HUDEP-2 (cell line): ENCODE measurements at regions not wholly inside any gene's neighbourhood (a gene's known extent, or its start where the extent isn't known, plus 50 kb on each side); places are given as distances from the start of the nearest gene placed in this dataset.
"Not testable (repeated sequence)": the region's sequence is repeated elsewhere in the genome, so short reads cannot be mapped to it uniquely, and the experiment has no call there.

Experiments
- DNase-seq, 76 experiments: peaks; one replicate each; lab custom pipeline; 2025; ENCODE audit not compliant: unreplicated experiment in 76 of 76; lab: John Stamatoyannopoulos, UW

DNA sequence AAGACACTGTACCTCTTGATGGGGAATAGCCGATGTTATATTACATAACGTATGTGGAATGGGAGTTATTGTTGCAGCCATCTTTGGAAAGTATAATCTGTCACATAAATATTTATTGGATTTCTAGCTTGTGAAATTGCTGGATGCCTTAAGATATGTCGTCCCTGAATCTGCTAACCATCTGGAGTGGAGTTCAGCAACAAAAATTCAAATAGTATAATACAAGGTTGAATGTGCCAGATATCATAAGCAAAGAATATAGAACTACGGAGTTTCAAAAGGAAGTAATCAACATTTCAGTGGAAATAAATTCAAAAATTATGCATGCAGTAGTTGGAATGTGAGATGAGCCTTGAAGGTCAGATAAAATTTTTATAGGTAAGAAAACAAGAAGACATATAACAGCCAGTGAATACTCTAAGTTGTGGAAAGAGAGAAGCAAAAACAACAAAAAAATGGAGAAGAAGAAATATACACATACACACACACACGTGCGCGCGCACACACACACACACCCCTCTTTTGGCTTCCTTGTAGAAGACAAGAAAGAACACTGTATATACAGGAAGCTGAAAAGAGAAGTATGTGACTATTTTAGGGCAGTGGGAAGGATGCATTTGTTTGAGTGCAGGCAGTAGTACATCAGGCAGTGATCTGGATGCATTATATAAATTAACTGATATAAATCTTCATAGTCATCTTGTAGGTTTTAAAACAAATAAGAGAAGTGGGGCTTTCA lies 516.7 kb downstream of the KCNT2 start:
- DNase-seq = no peak

DNA sequence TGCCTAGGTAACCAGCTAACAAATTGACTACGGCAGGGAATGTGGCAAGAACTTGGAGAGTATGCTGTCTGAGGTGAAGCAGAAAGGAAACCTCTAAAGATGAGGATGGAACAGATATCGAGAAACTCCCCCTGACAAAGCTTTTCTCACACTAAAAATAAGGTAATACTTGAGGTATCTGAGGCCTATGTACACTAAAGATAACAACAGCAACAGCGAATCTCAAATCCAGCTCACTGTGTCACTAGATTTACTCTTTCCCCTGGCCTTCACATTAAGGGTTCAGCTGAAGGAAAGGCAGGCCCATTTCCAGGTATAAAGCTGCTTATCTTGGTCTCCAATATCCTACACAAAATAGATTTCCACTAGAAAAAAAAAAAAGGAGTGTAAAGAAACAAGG lies 518.0 kb downstream of the KCNT2 start:
- DNase-seq = no peak

DNA sequence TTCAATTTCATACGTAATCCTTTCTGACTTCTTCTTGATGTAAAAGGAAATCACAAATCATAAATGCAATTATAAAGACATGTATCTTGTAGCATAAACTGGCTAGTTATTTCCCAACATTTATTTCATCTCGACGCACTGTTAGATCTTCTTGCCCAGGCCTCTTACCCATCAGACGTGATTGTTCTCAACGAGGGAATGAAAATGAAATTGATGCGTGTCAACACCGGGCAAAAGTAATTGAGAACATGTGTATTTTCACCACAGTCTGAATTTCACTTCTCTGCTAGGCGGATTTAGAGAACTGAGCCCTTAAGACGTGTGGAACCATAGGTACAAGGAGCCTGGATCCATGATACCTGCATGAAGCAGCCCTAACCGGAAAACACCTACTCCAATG lies 519.7 kb downstream of the KCNT2 start:
- DNase-seq = no peak

DNA sequence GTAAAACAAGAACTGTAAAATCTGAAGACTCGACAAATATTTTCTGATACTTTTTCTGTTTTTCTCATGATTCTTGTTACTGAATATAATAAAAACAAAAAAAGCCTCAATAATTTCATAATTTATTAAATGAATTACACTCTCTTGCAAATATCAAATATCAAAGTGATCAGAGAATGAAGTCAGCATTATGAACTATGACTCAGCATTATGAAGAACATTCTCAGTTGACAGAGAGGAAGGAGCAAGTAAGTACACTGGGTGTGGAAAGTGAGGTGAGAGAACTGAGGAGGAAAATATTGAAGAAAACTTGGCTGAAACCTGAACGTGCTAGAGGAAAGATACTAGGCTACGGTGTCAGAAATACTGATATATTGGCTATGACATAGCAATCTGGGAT lies 529.5 kb downstream of the KCNT2 start:
- DNase-seq = peak in 1 of 76 experiments; percentile 1

DNA sequence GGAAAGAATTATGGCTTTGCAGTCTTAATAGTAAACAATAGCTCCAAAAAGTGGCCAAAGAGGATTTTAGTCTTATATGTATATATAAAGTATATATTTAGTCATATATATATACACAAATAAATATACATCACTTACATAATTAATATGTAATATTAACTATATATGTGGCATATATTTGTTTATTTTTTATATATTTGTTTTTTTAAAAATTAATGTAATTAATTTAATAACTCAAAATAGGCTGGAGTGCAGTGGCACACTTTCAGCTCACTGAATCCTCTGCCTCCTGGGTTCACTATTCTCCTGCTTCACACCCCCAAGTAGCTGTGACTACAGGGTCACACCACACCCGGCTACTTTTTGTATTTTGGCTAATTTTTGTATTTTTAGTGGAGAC lies 532.6 kb downstream of the KCNT2 start:
- no peak for DNase-seq

DNA sequence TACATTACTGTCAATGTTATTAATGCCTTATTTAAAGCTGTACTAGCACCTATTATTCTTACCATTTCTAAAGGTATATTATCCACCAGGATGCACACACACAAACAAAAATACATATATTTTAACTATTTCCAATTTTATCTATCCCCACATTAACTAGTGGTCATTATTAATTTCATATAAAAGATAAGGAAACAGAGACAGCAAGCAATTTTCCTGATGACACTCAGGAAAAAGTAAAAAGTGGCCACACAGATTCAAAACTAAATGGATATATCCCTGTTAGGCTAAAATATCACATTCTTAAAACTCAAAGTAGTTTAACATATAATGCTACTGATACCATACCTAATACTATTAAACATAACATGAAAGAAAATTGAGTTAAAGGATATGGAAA lies 534.1 kb downstream of the KCNT2 start:
- no peak for DNase-seq

DNA sequence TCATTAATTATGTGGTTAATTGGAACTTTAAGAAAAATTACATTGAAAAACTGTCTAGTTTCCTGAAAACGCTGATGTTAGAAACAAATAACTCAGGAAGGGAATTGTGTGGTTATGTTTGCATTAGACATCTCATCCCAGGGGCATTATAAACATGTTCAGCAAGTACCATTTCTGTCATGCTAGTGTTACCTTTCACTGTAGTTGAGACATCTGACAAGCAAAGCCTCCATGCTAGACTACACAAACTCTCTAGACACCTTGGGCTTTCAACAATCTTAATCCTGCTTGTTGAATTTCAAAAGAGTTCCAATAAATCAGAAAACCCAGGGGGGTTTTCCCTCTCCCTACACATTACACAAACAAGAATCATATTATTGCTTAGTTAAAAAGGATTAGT lies 536.8 kb downstream of the KCNT2 start:
- no peak for DNase-seq

DNA sequence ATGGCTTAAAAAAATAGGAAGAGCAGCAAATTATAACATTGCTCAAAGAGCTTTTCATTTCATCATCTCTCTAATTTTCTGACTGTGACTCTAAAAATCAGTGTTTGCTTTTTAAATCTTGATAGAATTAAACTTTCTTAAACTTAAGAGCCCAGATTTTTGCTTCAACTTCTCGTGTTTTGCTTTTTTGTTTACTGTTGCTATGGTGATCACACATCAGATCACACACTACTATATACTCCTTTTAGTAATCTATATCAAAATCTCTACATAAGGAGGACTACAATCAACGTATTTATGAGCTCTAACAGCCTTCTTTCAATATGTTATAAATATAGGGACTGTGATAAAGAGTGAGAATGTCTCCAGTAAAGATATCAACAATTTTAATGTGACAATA lies 537.3 kb downstream of the KCNT2 start:
- no peak for DNase-seq

DNA sequence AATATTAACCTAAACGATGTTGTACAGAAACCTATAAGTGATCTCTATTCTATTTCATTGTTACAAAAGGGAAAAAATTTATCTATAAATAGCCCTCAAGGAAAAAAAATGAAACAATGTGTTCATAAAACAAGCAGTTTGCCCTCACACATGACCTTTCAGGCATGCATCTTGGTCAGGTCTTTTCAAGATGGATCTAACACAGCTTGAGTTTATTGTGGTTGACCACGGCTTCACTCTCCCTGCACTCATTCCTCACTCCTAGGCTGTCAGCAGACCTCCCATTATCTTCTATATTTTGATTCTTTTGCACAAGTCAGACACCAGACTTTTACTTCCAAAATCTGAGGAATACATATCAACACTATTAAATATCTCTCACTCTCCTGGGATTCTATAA lies 544.3 kb downstream of the KCNT2 start:
- no peak for DNase-seq

DNA sequence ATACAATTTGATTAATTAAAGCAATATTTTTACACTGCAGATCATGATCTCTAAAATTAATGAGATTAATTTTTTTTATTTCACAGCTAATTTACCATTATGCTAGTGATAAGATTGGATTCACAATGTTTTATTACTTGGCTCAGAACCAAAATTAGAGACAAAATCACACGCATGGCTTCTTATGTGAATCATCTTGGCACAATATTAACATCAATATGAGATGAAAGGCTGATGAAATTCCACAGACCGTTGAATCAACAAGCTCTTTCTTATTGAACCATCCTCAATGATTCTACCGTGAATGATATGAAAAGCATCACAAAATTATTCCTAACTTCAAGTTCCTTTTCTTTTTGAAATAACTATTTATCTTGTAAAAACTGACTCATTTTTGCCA lies 544.9 kb downstream of the KCNT2 start:
- DNase-seq = no peak

DNA sequence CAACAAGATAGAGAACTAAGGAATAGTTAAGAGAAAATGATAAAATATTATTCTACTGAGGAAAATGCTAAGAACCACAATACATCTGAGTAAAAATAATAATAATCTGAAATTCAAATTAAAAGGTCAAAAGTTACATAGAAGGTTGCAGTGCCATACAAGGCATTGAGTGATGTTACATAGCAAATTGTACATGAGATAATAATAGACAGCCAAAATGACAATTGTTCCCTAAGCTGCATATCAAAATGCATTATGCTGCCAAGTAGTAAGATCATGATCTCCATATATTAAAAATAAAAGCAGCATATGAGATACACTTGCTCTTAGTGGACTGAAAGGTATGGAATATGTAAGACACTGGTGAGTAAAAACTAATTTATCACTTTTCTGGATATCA lies 547.7 kb downstream of the KCNT2 start:
- no peak for DNase-seq

DNA sequence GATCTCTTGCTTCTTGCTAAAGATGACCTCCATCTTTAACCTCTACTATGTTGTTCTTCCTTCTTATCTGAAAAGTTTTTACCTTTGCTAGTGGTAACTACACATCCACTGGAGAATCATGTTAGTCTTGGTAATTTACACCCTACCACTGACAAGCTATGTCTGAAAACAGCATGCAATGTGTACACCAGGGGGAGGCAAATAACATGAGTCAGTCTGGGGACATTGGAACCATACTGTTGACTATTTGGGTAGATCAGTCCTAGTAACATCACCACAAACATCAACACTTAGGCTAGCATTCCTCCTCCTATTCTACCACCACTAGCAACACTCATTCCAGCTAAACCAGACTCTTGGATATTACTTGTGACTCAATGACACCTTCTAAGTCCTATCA lies 549.0 kb downstream of the KCNT2 start:
- DNase-seq = peak in 1 of 76 experiments; percentile 14

DNA sequence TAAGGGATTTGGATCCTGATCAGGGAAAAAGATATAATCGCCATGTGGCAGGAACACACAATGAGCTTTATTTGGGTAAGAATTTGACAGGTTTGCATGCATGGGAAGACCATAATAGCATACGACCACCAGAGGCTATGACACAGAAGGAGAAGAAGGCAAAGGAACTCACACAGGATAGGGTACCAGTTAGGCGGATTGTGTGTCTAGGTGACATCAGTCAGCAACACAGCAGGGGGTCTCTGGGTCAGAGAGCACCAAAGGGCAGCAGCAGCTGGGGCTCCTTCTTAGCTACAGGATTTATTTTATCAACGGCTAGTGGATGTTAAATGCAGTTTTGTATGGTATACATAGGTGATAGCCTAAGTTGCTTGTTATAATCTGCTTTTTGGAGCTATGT lies 551.3 kb downstream of the KCNT2 start:
- DNase-seq = no peak

DNA sequence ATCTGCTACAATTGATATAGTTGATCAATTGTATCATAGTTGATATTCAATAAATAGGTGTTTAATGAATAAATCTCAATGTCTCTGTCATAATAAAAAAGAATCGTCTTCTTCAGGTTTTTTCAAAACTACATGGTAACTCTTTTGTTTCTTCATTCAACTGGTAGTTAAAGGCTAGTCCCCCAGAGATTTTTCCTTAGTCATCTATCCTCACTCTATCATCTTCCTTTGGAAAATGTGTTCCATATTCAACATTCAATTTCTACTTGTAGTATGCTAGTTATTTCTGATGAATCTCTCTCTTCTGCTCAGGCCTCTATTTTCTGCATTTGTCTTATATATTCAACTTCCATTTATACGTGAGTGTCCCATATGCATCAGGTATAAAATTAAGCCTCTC lies 558.8 kb downstream of the KCNT2 start:
- no peak for DNase-seq

DNA sequence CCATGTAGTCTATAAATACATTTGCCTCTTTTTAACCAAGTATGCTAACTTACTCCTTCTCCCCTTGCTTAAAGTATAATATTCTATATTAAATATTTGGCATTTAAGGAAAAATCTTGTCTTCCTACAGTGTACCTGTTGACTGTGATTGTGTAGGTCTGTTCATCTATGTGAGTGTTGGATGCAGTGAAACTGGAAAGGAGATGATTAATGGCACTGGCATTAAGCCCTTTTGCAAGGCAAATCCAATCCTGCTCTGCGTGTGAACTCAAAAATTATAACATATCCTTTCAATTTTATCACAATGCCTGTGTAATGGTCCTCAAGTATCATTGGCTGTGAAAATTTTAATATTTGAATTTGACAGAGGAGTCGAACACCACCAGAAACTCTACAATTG lies 565.0 kb downstream of the KCNT2 start:
- no peak for DNase-seq

DNA sequence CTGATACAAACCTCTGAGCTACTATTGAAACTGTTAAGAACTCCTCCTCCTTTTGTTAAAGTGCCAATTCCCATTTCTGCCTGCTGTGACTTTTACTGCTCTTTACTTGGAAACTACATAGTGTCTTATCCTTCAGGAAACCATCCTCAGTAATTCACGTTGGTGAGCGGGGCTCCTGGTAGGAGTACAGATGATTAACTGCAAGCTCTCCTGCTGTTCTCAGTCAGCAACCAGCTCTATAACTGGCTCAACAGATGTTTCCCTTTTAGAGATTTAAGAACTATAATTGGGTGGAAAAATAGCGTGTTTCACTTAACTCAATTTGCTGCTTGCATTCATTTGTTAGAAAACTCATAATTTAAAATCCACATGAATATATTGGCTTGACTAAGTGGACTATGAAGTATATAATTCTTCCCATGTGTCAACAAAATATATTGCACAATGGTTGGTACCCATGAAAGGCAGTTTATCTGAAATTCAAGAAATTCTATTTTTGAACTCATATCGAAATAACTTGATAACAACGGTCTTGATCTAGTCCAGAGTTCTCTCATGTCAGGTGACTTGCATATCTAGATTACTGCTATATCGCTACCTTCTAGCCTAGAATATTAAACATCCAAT lies 574.0 kb downstream of the KCNT2 start:
- DNase-seq = no peak

DNA sequence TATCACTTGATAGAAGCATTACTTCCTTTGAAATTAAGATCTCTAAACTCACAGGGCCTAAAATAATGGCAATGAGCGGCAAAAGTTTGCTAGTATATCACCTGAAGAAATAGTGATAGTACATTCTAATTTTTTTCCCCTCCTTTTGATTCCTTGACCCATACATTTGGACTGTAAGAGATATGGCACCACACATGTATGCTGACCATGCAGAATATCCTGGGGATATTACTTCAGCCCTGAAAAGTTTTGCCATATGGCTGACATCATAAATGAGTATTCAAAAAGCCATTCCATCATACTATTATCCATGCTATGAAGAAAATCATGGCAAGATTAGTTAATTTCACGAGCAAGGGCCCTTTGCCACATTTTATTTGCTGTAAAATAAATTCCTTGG lies 576.9 kb downstream of the KCNT2 start:
- DNase-seq = not testable (repeated sequence)

DNA sequence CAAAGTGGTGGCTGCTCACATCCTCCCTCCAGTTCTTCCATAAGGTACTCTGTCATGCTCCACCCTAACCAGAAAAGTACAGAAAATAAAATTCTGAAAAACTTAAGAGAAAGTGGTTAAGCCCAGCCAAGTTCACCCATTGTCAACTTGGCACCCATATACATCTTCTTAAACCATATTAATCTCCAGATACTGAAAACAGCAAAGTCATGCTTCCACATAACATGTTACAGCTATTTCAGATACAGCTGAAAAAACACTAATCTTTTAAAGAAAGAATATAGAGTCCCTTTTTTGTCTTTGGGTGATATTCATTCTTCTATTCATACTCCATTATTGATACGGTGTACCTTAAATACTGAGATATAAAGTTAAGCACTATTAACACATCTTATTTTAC lies 577.8 kb downstream of the KCNT2 start:
- no peak for DNase-seq

DNA sequence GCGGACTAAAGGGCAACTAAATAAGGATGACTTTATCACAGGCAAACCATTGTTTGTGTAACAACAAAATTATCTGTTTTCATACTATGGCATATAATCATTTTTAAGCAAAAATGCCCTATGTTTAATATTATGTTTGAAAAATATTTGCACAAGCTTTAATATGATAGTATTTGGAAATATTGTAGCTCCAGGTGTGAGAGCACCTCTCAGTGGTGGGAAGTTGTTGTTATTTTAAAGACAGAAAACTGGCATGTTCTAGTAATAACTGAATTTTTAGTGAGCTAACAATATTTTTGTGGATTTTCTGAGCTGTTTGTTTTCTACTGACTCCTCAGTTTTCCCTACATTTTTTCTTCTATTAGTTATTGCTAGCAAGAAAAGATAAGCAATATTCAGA lies 578.8 kb downstream of the KCNT2 start:
- no peak for DNase-seq

DNA sequence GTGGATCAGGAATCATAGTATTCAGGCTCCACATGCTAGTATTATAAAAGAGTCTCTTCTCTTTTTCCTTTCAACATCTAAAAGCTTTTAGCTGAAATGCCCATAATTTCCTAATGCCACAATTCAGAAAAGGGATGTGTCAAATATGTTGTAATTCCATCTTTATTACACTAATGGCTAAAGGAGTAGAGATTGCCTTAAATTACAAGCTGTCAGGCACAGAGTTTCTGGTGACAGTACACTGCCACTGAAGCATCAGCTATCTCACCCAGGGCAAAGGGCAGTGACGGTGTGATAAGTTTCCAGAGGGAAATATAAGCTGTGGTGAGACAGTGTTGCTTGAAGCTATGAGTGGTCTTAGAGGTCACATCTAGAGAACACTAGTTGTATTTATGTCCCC lies 581.1 kb downstream of the KCNT2 start:
- no peak for DNase-seq

DNA sequence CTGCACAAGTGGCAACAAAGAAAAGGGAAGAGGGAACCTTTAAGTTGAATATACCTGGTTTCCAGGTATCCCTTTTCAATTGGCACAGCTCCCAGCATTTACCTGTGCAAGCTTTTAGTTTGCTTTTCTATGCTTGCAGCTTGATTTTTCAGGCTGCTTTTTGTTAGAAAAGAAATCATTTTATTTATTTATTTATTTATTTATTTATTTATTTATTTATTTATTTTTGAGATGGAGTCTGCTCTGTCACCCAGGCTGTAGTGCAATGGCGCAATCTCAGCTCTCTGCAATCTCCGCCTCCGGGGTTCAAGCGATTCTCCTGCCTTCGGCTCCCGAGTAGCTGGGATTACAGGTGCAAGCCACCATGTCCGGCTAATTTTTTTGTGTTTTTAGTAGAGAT lies 587.1 kb downstream of the KCNT2 start:
- DNase-seq = not testable (repeated sequence)

DNA sequence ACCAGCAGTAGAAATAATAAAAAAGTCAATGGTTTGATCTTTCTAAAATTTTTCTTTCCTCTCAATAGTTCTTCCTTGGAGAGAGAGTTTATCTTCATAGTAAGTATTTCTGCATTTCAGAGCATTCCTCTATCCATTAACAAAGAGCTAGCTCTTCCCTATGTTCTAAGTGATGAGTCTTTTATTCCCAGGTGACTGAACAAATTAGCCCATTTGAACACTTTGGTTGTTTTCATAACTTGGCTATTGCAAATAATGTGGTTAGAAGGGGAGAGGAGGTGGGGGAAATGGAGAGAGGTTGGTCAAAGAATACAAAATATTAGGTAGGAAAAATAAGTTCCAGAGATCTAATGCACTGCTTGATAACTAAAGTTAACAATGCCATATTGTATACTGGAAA lies 598.9 kb downstream of the KCNT2 start:
- DNase-seq = no peak

DNA sequence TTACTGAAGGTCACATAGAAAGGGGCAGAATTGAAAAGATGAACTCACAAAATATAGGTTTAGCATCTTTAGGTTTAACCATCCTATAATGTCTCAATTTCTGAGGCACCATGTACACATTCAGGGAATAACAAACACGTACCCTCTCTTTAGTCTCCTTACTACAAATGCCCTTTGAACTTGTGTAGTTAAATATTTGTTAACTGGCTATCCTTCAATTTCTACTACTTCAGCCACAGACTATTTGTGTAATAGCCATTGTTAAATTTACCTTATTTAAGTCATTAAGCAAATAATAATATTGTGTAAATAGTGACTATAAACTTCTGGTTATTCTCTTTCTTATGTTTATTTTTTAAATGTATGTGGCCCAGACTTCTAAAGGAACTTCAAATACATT lies 600.5 kb downstream of the KCNT2 start:
- DNase-seq = no peak
